AG09309 (cell line): ENCODE measurements at regions not wholly inside any gene's neighbourhood (a gene's known extent, or its start where the extent isn't known, plus 50 kb on each side); places are given as distances from the start of the nearest gene placed in this dataset.

Experiments used
- DNase-seq: peaks from one replicate; pipeline ENCODE4 v3.0.0-alpha.2; 2010; ENCODE audit warnings: low read depth
- H3K4me3 ChIP-seq: 2 replicates; pipeline ENCODE4 v1.5.1; 2011; ENCODE audit warnings: mild to moderate bottlenecking, low read depth, low read length, moderate library complexity; ENCODE audit not compliant: control insufficient read depth
- CTCF ChIP-seq: IDR thresholded peaks from 2 replicates; pipeline ENCODE4 v1.5.1; 2011; ENCODE audit warnings: mild to moderate bottlenecking, low read depth, low read length, inconsistent platforms; ENCODE audit not compliant: insufficient read depth, control insufficient read depth; ENCODE audit errors: missing control alignments

- no peak for TF ChIP-seq CTCF
- no peak for DNase-seq
- no peak overlapping the region for H3K4me3 ChIP-seq
These were observed 222.4 kb upstream of the LRIG1 start for GRCh38 chr3:66723231-66723630.

- H3K4me3 ChIP-seq, result no peak overlapping the region
- TF ChIP-seq CTCF, result no peak
- DNase-seq, result no peak
These were observed 229.0 kb upstream of the LRIG1 start for GRCh38 chr3:66729687-66730393.

- no peak for DNase-seq
- no peak overlapping the region for H3K4me3 ChIP-seq
- TF ChIP-seq CTCF, result no peak
These were observed 238.0 kb upstream of the LRIG1 start for GRCh38 chr3:66738625-66739365.

GRCh38 chr3:66740260-66740659 lies 239.4 kb upstream of the LRIG1 start:
- no peak for DNase-seq
- TF ChIP-seq CTCF, result no peak
- H3K4me3 ChIP-seq, result no peak overlapping the region

- DNase-seq, result no peak
- H3K4me3 ChIP-seq, result no peak overlapping the region
- TF ChIP-seq CTCF, result no peak
These were observed 243.7 kb upstream of the LRIG1 start for GRCh38 chr3:66744521-66744920.

- no peak overlapping the region for H3K4me3 ChIP-seq
- DNase-seq, result no peak
- no peak for TF ChIP-seq CTCF
These were observed 244.2 kb upstream of the LRIG1 start for GRCh38 chr3:66744986-66745385.
